HL-60 (cell line): ENCODE measurements at regions not wholly inside any gene's neighbourhood (a gene's known extent, or its start where the extent isn't known, plus 50 kb on each side); places are given as distances from the start of the nearest gene placed in this dataset.
"Not testable (repeated sequence)": the region's sequence is repeated elsewhere in the genome, so short reads cannot be mapped to it uniquely, and the experiment has no call there.

ENCODE experiments used
- DNase-seq, 2 experiments: peaks; one replicate each; pipeline ENCODE4 v3.0.0-alpha.2; 2010 to 2020; ENCODE audit warnings: low read depth in 1 of 2, low spot score in 1 of 2
- H3K27ac ChIP-seq: fragments of 250-450 bp; sonication (Bioruptor Pico); replicated peaks from 2 replicates; pipeline ENCODE4 v1.5.1; 2020; ENCODE audit warnings: mild to moderate bottlenecking, moderate library complexity
- H3K27me3 ChIP-seq: fragments of 250-450 bp; sonication (Bioruptor Pico); 2 replicates; pipeline ENCODE4 v1.5.1; 2021; ENCODE audit warnings: mild to moderate bottlenecking, moderate library complexity; ENCODE audit not compliant: insufficient read depth, poor library complexity, severe bottlenecking
- H3K4me3 ChIP-seq: replicated peaks from 2 replicates; pipeline ENCODE4 v1.5.1; 2011; ENCODE audit warnings: mild to moderate bottlenecking, control low read depth, low read length; ENCODE audit not compliant: insufficient read depth
- GABPA ChIP-seq: IDR thresholded peaks from 2 replicates; pipeline ENCODE4 v1.6.1; 2012; ENCODE audit warnings: low read depth
- POLR2AphosphoS5 ChIP-seq: IDR thresholded peaks from 2 replicates; pipeline ENCODE4 v1.6.1; 2012; ENCODE audit warnings: low read depth
- SPI1 ChIP-seq: IDR thresholded peaks from 2 replicates; pipeline ENCODE4 v1.6.1; 2012; ENCODE audit warnings: low read depth, mild to moderate bottlenecking, borderline replicate concordance
- TF ChIP-seq, protein P1 (sequence below): IDR thresholded peaks from 2 replicates; pipeline ENCODE4 v1.6.1; 2012; ENCODE audit warnings: low read depth; ENCODE audit not compliant: insufficient replicate concordance
- TF ChIP-seq, protein P2 (sequence below): IDR thresholded peaks from one replicate; pipeline ENCODE4 v1.5.1; 2011; ENCODE audit warnings: low read length, control low read depth, inconsistent platforms; ENCODE audit not compliant: insufficient read depth

DNA sequence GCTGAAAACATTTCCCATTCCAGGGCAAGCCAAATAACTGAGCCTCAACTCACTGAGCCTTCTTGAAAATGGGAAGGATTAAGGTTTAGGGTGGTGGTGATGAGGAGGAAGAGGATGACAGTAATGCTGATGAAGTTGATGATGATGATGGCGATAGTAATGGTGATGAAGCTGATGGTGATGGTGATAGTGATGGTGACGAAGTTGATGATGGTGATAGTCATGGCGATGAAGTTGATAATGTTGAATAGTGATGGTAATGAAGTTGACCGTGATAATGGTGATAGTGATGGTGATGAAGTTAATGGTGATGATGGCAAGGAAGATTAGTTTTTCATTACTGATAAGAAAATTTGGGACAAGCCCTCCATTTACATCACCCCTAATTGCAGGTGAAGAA lies 285.8 kb upstream of the DYNLRB2 start:
- Histone ChIP-seq H3K27ac (no peak overlapping the region), H3K4me3 (no peak overlapping the region), H3K27me3 (no peaks in the 10 kb centered on the region)
- DNase-seq = no peak
- TF ChIP-seq, protein P1, sequence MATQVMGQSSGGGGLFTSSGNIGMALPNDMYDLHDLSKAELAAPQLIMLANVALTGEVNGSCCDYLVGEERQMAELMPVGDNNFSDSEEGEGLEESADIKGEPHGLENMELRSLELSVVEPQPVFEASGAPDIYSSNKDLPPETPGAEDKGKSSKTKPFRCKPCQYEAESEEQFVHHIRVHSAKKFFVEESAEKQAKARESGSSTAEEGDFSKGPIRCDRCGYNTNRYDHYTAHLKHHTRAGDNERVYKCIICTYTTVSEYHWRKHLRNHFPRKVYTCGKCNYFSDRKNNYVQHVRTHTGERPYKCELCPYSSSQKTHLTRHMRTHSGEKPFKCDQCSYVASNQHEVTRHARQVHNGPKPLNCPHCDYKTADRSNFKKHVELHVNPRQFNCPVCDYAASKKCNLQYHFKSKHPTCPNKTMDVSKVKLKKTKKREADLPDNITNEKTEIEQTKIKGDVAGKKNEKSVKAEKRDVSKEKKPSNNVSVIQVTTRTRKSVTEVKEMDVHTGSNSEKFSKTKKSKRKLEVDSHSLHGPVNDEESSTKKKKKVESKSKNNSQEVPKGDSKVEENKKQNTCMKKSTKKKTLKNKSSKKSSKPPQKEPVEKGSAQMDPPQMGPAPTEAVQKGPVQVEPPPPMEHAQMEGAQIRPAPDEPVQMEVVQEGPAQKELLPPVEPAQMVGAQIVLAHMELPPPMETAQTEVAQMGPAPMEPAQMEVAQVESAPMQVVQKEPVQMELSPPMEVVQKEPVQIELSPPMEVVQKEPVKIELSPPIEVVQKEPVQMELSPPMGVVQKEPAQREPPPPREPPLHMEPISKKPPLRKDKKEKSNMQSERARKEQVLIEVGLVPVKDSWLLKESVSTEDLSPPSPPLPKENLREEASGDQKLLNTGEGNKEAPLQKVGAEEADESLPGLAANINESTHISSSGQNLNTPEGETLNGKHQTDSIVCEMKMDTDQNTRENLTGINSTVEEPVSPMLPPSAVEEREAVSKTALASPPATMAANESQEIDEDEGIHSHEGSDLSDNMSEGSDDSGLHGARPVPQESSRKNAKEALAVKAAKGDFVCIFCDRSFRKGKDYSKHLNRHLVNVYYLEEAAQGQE = no peak
- TF ChIP-seq, protein P2, sequence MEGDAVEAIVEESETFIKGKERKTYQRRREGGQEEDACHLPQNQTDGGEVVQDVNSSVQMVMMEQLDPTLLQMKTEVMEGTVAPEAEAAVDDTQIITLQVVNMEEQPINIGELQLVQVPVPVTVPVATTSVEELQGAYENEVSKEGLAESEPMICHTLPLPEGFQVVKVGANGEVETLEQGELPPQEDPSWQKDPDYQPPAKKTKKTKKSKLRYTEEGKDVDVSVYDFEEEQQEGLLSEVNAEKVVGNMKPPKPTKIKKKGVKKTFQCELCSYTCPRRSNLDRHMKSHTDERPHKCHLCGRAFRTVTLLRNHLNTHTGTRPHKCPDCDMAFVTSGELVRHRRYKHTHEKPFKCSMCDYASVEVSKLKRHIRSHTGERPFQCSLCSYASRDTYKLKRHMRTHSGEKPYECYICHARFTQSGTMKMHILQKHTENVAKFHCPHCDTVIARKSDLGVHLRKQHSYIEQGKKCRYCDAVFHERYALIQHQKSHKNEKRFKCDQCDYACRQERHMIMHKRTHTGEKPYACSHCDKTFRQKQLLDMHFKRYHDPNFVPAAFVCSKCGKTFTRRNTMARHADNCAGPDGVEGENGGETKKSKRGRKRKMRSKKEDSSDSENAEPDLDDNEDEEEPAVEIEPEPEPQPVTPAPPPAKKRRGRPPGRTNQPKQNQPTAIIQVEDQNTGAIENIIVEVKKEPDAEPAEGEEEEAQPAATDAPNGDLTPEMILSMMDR = no peak
- TF ChIP-seq SPI1 (no peak), GABPA (no peak), POLR2AphosphoS5 (no peak)

DNA sequence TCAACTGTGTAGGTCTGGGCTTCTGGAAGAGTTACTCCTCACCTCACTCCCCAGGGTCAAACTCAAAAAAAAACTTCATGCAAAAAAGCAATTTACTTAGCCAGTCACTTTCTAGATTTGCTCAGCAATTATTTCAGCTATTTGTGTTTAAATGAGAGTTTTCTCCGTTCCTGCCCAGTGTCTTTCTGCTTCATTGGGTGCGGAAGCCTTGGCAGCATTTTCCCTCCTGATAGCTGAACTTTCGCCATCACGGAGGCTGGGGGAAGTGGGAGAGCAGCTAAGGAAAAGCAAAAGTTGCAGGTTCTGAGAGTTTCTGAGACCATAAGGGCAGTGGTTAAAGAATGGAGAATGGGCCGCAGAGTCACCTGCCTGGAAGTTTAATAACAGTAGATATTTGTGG lies 287.1 kb upstream of the DYNLRB2 start:
- H3K4me3 ChIP-seq = no peak overlapping the region
- H3K27me3 ChIP-seq = no peaks in the 10 kb centered on the region
- TF ChIP-seq, protein P1 = no peak
- TF ChIP-seq POLR2AphosphoS5 (no peak), GABPA (no peak), SPI1 (no peak)
- TF ChIP-seq, protein P2 = no peak
- no peak overlapping the region for H3K27ac ChIP-seq
- no peak for DNase-seq

DNA sequence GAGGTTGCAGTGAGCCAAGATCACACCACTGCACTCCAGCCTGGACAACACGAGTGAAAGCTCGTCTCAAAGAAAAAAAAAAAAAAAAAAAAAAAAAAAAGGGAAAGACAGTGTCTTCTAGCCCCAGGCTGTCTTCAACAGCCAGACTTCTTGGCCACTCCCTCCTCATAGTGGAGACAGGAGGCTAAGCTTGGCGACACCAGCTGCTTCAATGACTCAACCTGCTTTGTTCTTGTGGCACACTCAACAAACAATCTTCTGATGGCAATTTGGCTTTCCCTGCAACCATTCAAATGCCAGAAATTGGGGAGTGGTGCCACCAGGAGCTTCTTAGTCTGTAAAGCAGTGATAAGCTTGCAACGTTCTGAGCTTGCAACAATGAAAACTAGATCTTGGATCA lies 290.4 kb upstream of the DYNLRB2 start:
- H3K27ac ChIP-seq = no peak overlapping the region
- H3K4me3 ChIP-seq = no peak overlapping the region
- TF ChIP-seq, protein P1 = no peak
- TF ChIP-seq GABPA = no peak
- no peak for TF ChIP-seq SPI1
- TF ChIP-seq, protein P2 = no peak
- TF ChIP-seq POLR2AphosphoS5 = no peak
- H3K27me3 ChIP-seq = no peaks in the 10 kb centered on the region
- DNase-seq = no peak

DNA sequence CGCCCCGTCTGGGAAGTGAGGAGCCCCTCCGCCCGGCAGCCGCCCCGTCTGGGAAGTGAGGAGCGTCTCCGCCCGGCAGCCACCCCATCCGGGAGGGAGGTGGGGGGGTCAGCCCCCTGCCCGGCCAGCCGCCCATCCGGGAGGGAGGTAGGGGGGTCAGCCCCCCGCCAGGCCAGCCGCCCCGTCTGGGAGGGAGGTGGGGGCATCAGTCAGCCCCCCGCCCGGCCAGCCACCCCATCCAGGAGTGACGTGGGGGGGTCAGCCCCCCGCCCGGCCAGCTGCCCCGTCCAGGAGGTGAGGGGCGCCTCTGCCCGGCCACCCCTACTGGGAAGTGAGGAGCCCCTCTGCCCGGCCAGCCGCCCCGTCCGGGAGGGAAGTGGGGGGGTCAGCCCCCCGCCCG lies 297.5 kb upstream of the DYNLRB2 start:
- not testable (repeated sequence) for H3K27me3 ChIP-seq, H3K4me3 ChIP-seq

DNA sequence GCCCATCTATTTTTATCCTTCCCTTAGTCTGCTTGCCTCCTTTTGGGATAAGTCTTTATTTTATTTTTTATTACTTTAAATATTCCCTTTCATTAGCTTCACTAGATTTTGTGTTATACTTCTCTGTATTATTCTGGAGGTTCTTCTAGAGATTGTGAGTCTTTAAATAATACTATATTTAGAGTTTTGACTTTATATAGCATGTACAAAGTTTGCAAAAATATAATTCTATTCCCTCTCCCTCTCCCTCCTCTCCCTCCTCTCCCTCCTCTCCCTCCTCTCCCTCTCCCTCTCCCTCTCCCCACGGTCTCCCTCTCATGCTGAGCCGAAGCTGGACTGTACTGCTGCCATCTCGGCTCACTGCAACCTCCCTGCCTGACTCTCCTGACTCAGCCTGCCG lies 298.5 kb upstream of the DYNLRB2 start:
- H3K4me3 ChIP-seq, H3K27ac ChIP-seq, DNase-seq, H3K27me3 ChIP-seq: not testable (repeated sequence)

More for the DNA sequence above, 297.5 kb upstream of the DYNLRB2 start:
- not testable (repeated sequence) for DNase-seq, H3K27ac ChIP-seq
